ENCODE measurements at regions not wholly inside any gene's neighbourhood (a gene's known extent, or its start where the extent isn't known, plus 50 kb on each side); places are given as distances from the start of the nearest gene placed in this dataset.
"Not testable (repeated sequence)": the region's sequence is repeated elsewhere in the genome, so short reads cannot be mapped to it uniquely, and the experiment has no call there.

DNA sequence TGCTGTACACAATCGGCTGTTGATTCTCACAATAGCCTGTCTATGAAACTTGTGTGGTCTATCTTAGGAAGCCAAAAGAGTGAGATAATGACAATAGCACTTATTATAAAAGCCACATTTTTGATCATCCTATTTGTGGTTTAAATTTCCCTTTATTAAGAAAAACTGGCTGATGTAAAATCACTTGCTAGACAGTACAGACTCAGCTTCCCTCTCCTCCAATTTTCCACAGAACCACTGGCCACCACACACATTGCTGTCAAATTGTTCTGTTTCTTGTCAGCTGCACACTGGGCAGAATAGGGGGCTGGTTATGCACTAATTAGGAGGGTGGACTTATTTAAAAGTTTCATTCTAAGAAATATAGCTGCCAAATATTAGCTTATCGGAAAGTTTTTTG, 425.9 kb downstream of the EPHA3 start:
- no peak for DNase-seq

DNA sequence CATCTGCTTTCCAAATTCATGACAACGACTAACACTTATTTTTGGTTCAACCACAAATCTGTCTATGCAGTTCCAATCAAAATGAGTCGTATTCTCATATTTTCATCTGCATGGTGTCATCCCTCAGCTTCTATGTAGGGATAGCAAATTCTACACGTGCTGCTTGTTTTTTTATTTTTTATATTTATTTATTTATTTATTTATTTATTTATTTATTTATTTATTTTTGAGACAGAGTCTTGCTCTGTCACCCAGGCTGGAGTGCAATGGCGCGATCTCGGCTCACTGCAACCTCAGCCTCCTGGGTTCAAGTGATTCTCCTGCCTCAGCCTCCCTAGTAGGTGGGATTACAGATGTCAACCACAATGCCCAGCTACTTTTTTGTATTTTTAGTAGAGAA, 447.2 kb downstream of the EPHA3 start:
- DNase-seq = not testable (repeated sequence)

DNA sequence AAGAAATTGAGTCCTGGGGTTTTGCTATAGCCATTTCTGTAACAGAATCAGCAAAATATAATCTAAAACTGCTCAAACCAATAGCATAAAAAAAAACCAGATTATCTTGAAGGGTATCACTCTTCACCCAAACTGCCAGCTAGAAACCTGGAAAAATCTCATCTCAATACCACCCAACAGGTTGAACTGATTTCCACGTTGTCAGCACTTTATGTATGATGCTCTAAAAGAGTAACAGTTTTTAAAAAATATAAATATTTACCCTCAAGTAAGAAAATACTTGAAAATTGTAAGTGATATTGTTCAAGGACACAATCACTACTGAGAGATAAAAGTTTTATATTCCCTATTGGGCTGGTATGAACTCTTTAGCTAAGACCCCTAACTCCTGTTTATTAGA, 451.3 kb downstream of the EPHA3 start:
- DNase-seq = no peak

DNA sequence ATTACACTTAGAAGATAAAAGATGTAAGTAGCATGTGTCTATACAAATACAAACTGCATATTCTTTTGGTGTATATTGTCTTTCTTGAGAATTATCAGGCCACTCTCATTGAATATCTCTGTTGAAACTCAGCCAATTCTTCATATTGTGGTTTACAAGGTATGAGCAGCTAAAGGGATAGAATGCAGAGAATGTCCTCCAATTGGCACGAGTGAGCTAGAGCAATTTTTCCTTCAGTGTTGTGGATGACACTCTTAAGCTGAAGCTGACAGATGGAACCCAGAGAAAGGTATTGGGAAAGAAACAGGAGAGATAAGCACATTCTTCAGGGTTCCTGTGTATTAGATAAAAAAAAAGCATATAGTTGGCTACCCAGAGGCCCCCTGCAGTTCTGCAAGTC, 453.1 kb downstream of the EPHA3 start:
- DNase-seq = no peak

DNA sequence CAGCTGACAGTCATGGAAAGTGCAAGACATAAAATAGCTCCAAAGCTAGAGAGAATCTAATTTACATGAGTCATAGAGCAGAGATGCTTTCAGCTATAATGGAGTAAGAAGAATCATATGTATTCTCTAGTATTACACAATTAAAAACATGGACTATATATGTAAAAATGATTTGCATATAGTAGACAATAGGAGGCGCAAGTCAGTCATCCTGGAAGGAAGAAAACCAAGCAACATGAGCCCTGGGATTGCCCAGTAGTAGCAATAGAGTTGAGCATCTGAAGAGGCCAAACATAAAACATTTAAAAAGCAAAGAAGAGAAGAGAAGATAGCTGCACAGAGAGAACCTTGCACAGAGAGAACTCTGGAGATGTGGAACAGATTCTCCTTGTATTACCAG, 455.0 kb downstream of the EPHA3 start:
- no peak for DNase-seq

DNA sequence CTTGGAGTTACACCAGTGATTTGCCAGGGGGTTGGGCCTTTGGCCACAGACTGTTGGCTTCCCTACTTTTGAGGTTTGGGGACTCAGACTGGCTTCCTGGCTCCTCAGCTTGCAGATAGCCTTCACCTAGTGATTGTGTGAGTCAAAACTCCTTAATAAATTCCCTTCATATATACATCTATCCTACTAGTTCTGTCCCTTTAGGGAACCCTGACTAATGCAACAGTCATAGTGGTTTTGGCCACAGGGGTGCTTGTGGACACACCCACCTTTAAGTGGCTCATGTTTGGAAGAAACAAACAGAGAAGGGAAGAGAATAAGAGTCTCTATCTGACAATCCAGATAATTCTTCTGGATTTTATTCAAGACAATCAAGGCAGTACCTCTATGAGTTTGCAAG, 457.7 kb downstream of the EPHA3 start:
- DNase-seq = no peak

DNA sequence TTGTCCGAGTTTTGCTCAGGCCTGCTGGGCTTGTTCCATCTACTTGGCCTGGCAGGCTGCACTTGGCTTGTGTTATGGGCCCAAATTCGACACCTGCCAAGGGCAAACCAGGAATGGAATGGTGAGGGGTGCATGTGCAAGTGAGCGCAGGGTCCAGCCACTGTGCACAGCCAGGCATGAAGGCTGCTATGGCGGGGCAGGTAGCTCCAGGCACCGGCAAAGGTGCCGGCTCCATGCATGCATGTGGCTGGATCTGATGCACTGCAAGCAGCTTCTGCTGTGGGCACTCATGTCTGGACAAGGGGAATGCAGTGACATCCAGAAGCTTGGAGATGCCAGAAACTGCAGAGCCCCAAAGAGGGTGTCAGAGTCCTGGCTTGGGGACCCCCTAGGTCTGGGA, 463.0 kb downstream of the EPHA3 start:
- DNase-seq = no peak

DNA sequence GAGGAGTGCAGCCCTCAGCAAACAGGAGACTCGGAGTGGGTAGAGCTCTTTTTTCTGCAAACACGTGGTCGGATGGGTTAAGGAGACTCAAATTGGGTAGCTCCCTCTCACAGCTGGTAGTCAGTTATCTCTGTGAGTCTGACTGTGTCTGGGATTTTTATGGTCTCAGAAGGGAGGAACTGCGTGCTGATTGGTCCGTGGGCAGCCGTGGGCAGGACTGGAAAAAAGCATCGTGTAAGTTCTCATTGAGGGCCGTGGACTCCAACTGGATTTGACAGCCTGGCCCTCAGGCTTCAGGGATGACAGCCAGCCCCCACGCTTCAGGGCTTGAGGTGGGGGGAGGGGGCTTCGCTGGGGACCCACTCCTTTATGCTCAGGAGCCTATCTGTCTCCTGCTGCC, 463.9 kb downstream of the EPHA3 start:
- DNase-seq = no peak

DNA sequence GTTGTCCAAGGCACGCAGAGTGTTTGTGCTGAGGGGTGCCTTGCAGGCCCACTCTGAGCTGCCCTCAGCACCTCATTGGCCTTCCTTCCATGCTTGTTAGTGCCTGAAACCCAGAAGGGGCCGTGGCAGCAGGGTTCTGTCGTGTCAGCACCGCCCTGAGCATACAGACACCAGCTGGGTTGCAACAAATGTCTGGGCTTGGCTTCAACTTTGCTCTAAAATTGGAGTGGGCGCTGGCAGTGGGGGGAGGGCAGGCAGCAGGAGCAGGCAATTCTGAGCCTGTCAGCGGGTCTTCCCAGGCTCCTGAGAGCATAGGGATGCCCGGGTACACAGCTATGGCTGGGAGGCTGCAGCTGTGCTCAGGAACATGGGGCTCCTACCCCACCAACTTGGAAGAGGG, 464.3 kb downstream of the EPHA3 start:
- no peak for DNase-seq

DNA sequence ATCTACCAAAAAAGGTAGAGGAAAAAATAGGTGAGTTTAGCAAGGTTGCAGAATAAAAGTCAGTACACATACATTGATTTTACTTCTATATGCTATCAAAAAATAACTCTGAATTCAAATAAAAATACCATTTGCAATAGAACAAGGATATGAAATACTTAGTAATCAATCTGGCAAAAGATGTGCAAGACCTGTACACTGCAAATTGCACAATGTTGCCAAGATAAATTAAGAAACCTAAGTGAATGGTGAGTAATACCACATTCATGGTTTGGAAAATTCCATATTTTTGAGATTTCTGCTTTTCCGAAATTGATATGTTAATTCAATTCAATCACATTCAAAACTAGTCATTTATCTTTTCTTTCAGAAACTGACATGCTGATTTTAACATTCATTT, 464.8 kb downstream of the EPHA3 start:
- no peak for DNase-seq

DNA sequence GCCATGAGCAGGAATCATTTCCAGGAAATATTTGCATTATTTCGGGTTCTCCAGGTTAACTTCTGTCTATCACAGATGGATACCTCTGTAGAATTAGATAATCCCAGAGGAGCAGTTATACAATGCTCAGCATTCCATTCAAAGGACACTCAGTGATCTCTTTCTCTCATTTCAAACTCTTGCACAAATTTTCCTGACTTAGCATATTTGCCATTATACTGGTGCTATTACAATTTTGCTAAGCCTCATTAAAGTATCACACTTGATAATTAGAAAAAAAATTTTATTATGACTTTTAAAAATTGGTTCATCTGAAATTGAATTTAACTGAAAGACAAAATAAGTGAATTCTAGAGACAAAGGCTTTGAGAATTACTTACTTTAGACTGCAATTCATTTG, 469.0 kb downstream of the EPHA3 start:
- no peak for DNase-seq

DNA sequence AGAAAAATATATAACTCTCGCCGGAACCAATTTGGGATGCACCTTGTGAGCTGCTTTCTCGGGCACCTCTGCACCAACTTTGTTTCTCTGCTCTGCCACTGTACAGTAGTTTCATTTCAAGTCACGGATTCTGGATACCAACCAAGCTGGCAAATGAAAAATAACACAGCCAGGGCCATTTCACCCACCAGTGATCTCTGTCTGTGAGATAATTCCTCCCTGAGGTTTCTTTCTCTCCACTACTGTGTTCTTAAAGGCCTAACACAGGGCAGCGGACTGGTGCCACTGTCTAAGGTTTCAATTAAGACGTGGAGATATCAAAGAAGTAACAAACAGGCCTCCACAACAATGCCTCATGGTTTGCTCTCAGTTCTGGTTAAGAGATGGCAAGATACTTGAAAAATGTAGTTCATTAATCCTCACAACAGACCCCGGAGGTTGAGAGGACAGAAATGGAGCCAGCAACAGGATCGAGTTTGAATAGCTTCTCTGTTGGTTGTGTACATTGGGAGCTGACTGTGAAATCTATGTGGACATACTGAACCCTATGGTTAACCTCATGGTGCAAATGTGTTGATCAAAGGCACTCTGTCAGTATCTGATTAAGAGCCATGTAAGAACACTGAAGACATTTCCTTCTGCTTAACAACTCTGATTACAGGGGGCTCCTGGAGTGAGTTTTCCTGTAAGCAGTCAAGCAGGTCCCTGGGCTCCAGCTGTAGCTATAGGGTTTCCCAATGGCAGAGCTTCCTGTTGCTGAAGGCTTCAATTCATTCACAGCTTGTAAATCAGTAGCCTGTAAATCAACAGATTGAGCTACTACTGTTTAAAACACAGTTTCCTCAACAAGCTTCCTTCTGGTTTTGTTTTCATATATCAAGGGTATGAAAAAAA, 470.5 kb downstream of the EPHA3 start:
- DNase-seq = no peak

DNA sequence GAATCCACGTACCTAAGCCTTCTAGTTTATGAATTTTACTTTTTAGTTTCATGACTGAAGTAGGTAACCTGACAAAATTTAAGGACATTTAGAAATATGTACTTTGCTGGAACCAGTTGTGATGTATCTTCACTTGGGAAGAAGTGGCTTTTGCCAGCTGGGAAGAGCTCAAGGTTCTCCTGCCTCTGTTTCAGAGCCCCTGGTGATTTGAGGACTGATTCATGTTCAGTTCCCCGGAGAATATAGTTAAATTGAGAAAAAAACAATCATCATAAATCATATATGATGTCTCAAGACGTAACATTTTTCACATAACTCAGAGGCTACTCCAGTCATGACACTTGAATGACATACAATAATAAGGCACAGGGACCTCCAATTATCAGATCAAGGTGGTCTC, 473.4 kb downstream of the EPHA3 start:
- DNase-seq = no peak

DNA sequence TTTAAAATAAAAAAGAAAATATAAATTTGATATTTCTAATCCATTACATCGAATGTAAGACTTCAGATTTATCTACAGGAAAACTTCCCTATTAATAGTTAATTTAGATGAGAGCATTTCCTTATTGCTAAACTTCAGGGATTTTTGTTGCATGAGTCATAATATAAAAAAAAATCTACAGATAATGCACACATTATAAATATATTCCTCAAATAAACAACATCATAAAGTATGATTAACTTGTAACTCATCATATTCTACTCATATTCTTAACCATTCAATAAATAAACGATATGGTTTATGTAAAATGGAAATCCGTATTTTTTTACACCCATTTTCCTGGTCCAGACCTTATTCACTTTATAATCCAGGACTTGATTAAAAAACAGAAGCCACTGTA, 477.0 kb downstream of the EPHA3 start:
- DNase-seq = no peak

DNA sequence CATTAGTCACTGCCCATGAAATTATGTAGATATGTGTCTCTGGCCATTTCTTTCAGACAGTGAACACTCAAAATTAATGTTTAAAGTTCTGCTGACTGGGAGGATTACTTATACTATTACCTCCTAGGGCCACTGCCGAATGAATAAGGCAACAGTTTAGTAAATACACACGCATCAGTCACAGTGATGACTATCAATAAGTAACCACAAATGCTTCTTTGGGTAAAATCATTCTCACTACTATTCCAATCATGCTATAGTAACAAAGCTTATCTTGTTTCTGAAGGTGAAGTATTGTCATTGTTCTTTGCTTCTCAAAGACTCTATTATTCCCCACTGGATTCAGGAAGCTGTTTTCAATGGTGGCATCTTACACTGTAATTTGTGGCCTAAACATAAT, 478.8 kb downstream of the EPHA3 start:
- DNase-seq = no peak

DNA sequence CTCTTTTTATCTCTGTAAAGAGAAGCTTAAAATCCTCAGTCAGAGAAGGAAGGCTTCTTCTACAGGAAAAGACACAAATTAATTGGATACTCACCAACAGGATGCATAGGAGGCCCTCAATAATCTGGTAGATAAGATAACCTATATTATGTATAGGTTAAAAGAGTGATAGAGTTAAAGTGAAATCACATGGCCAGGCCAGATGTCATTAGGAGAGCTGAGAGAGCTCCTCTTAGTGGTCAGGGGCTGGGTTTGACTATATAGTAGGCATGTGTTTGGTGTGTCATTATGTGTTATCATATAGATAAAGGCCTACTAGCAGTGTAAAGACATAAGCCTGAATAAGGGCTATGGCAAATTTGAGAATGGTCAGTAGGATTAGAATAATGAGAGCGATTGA, 479.3 kb downstream of the EPHA3 start:
- DNase-seq = no peak

DNA sequence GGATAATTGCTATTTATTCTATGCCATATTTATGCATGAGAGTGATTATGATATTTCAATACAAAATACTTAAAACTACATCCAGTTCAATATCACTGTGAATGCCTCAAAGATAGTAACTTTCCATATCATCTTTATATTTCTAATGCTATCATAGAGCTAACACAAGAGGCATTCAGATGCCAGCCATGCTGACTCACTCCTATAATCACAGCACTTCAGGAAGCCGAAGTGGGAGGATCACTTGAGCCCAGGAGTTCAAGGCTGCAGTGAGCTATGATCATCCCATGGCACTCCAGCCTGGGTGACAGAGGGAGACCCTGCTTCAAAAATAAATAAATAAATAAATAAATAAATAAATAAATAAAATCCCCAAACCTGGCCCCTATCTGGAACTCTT, 498.7 kb downstream of the EPHA3 start:
- no peak for DNase-seq

DNA sequence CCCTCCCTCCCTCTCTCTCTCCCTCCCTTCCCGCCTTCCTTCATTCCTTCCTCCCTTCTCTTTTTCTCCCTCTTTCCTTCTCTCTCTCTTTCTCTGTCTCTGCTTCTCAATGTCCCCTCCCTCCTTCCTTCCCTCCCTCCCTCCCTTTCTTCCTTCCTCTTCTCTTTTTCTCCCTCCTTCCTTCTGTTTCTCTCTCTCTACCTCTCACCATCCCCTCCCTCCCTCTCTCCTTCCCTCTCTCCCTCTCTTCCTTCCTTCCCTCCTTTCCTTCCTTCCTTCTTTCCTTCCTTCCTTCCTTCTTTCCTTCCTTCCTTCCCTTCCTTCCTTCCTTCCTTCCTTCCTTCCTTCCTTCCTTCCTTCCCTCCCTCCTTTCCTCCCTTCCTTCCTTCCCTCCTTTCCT, 504.6 kb downstream of the EPHA3 start:
- no peak for DNase-seq

DNA sequence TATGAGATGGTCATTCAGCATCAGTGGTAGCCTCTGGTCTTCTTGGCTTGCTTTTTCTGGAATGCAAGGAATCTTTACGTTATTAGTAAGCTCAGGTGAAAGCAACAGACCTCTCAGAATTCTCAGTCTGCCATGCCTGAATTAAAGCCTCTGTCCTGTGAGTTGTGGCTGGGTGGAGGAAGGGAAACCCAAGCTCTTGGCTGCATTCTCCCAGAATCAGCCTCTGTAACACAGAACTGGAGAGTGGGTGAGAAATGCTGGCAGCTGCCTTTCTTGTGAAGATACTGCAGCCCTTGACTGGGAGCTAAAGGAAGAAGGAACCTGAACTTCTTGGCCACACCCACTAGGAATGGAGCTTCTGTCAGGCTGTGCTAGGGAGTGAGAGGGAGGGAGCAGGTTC, 505.8 kb downstream of the EPHA3 start:
- DNase-seq = no peak

DNA sequence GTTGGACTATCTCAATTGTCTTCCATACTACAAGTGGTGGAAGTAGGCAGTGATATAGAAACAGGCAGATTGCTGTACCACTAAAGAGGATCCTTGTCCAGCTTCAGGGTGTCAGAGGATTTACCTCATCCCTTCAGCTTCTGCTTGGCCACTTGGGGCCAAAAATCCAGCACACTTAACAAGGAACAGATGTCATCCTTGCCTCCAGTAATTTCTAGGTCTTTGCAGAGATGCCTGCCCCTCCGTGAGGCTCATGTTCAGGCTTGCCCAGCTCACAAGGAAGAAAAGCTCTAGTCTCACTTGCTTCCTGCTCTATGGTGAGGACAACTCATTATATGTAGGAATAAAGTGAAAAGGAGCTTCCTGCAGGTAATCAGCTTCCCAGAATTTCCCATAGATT, 510.3 kb downstream of the EPHA3 start:
- no peak for DNase-seq

DNA sequence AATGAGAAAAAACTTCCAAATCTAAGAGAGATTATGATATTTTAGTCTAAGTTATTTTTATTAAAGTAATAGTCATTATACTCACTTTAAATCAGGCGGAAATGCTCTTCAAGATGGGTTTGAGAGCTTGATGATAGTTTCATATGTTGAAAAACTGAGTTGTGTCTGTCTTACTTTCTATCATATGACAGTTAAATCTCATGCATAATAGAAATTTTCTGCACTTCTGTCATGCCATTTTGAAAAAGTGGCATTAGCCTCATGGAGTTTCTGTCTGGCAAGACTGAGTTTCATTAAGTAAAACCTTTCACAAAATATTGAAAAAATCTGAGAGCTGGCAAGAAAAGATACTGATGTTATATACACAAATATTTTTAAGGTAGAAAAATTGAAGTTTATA, 511.8 kb downstream of the EPHA3 start:
- no peak for DNase-seq

DNA sequence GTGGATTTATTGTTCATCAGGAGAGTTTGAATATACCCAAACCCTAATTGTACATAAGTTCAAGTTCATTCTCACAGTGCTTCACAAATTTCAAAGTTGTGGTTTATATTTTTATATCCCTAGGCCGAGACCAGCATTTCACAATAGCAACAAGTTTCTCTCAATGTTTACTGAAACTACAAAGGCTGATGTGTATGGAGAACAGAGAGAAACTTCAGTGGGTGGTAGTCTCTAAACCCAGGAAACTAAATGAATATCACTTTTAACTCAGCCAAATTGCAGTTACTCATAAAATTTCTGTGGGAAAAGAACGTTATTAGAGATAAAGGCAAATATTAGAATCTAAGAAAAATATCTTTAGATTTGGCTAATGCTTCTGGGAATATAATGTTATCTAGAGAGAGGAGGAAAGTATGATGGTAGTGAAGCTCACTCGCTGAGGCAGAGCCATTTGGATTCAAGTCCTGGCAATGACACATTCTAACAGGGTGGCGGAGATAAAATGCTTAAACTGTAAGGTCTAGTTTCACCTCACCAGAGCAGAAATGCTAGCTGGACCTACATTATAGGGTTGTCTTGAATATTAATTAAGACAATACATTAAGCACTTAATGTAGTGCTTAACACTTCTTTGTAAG, 514.8 kb downstream of the EPHA3 start:
- DNase-seq = no peak

DNA sequence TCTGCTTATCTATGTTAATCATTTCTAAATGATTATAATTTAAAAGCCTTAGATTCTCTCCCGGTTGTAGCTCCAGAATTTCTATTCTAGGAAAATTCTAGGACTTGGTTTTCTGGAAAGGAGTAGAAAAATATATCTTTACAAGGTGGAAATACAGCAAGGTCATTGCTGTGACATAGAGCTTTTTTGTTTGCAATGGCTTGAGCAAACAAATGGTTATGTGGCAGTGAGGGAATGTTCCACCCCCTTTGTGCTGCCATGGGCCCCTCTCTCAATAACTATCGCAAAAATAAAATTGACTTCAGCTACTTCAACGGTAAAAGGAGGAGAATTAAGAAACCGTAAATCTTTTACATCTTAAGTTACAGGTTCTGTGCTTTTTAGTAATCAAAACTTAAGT, 517.1 kb downstream of the EPHA3 start:
- no peak for DNase-seq

DNA sequence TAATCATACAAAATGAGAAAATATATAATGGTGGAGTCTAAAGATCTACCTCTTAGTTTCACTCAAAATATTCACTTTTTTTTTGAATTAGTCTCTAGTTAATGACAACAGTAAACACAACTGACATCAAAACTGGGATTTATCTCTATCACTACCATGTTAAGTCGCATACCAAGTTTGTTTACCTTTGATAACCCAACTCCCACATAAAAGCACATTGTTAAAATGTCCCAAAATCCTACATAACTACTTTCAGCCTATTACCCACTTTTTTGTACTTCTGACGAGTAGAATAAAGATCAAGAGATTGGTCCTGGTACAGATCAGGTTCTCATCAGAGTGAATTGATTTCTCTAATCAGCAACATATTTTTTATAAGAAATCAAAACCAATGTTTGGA, 518.5 kb downstream of the EPHA3 start:
- DNase-seq = no peak
